Upper lobe of left lung (tissue), 4 donors: ENCODE measurements at regions not wholly inside any gene's neighbourhood (a gene's known extent, or its start where the extent isn't known, plus 50 kb on each side); places are given as distances from the start of the nearest gene placed in this dataset.

Experiments
- POLR2A ChIP-seq, 4 donors: fragments of 450-650 bp; IDR thresholded peaks; one replicate each; pipeline ENCODE4 v1.5.1; 2016 to 2017; ENCODE audit warnings: antibody characterized with exemption in 4 of 4, mild to moderate bottlenecking in 2 of 4
- POLR2AphosphoS5 ChIP-seq, 2 donors: sonication (generic); formaldehyde crosslinking; IDR thresholded peaks; one replicate each; pipeline ENCODE4 v1.5.1; 2017; ENCODE audit warnings: antibody characterized with exemption in 2 of 2
- TF ChIP-seq, protein P1 (sequence below), 6 experiments: fragments of 450-650 bp in 4 of 6; fragments of 200-600 bp in 2 of 6; sonication (generic) in 2 of 6; IDR thresholded peaks; one replicate each; pipeline ENCODE4 v1.5.1; 2016 to 2019; ENCODE audit warnings: antibody characterized with exemption in 6 of 6

- TF ChIP-seq, protein P1, sequence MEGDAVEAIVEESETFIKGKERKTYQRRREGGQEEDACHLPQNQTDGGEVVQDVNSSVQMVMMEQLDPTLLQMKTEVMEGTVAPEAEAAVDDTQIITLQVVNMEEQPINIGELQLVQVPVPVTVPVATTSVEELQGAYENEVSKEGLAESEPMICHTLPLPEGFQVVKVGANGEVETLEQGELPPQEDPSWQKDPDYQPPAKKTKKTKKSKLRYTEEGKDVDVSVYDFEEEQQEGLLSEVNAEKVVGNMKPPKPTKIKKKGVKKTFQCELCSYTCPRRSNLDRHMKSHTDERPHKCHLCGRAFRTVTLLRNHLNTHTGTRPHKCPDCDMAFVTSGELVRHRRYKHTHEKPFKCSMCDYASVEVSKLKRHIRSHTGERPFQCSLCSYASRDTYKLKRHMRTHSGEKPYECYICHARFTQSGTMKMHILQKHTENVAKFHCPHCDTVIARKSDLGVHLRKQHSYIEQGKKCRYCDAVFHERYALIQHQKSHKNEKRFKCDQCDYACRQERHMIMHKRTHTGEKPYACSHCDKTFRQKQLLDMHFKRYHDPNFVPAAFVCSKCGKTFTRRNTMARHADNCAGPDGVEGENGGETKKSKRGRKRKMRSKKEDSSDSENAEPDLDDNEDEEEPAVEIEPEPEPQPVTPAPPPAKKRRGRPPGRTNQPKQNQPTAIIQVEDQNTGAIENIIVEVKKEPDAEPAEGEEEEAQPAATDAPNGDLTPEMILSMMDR (IDR thresholded peaks at IDR 0.05) = no peak
- TF ChIP-seq POLR2A (IDR thresholded peaks at IDR 0.05) (no peak), POLR2AphosphoS5 (IDR thresholded peaks at IDR 0.05) (no peak)
Measured at GRCh38 chr10:3872712-3873329, 87.8 kb upstream of the KLF6 start.
